Body of pancreas (tissue), 4 donors: ENCODE measurements at regions not wholly inside any gene's neighbourhood (a gene's known extent, or its start where the extent isn't known, plus 50 kb on each side); places are given as distances from the start of the nearest gene placed in this dataset.

Experiments
- CTCF ChIP-seq, 7 experiments: fragments of 450-650 bp in 4 of 7; fragments of 200-600 bp in 3 of 7; sonication (generic) in 3 of 7; IDR thresholded peaks; one replicate each; pipeline ENCODE4 v1.5.1; 2016 to 2019; ENCODE audit warnings: antibody characterized with exemption in 7 of 7
- POLR2A ChIP-seq, 3 donors: fragments of 450-650 bp; IDR thresholded peaks; one replicate each; pipeline ENCODE4 v1.6.1; 2016; ENCODE audit warnings: antibody characterized with exemption in 3 of 3, mild to moderate bottlenecking in 2 of 3

DNA sequence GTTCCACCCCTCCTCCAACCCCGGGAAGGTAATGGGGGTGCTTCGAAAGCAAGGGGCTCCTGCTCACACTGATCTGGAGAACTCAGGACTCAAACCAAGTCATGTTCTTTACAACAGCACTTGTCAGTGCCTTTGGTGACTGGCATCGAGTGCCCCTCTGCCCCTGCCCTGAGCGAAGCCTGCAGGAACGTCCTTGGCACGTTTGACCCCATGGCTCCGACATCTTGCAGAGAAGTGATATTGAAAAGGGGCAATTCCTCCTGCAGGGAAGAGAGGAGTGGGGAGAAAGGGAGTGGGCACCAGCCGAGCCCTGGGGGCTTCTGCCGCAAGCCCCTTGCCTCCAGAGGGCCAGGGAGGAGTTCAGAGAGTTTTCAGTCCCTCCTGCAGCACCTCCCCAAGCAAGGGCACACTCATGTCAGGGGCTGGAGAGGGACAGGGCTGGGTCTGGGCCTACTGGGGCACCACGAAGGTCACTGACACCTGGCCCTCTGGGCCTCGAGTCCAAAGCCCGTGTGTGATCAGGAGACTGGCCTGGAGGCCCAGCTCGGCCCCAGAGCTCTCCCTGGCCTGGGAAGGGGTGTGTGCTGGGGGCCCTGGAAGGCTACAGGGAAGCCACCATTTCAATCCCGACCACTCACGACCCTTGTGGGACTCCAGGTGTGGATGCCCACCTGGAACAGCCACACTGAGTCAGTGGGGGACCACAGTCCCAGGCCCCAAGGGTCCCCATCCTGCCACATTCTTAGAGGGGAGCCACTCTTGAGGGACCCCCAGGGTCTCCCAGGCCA is 94.9 kb upstream of the NKX1-1 start:
- TF ChIP-seq CTCF (IDR thresholded peaks at IDR 0.05) (no peak), POLR2A (IDR thresholded peaks at IDR 0.05) (no peak)
